HL-60 (cell line): ENCODE measurements at regions not wholly inside any gene's neighbourhood (a gene's known extent, or its start where the extent isn't known, plus 50 kb on each side); places are given as distances from the start of the nearest gene placed in this dataset.
A peak's percentile ranks its signal among the peaks of the same experiment; 100 is the strongest.

Source experiments
- DNase-seq, 2 experiments: peaks; one replicate each; pipeline ENCODE4 v3.0.0-alpha.2; 2010 to 2020; ENCODE audit warnings: low read depth in 1 of 2, low spot score in 1 of 2
- H3K27ac ChIP-seq: fragments of 250-450 bp; sonication (Bioruptor Pico); replicated peaks from 2 replicates; pipeline ENCODE4 v1.5.1; 2020; ENCODE audit warnings: mild to moderate bottlenecking, moderate library complexity
- H3K27me3 ChIP-seq: fragments of 250-450 bp; sonication (Bioruptor Pico); 2 replicates; pipeline ENCODE4 v1.5.1; 2021; ENCODE audit warnings: mild to moderate bottlenecking, moderate library complexity; ENCODE audit not compliant: insufficient read depth, poor library complexity, severe bottlenecking
- H3K4me3 ChIP-seq: replicated peaks from 2 replicates; pipeline ENCODE4 v1.5.1; 2011; ENCODE audit warnings: mild to moderate bottlenecking, control low read depth, low read length; ENCODE audit not compliant: insufficient read depth
- CTCF ChIP-seq: IDR thresholded peaks from one replicate; pipeline ENCODE4 v1.5.1; 2011; ENCODE audit warnings: low read length, control low read depth, inconsistent platforms; ENCODE audit not compliant: insufficient read depth
- GABPA ChIP-seq: IDR thresholded peaks from 2 replicates; pipeline ENCODE4 v1.6.1; 2012; ENCODE audit warnings: low read depth
- POLR2AphosphoS5 ChIP-seq: IDR thresholded peaks from 2 replicates; pipeline ENCODE4 v1.6.1; 2012; ENCODE audit warnings: low read depth
- REST ChIP-seq: IDR thresholded peaks from 2 replicates; pipeline ENCODE4 v1.6.1; 2012; ENCODE audit warnings: low read depth; ENCODE audit not compliant: insufficient replicate concordance
- SPI1 ChIP-seq: IDR thresholded peaks from 2 replicates; pipeline ENCODE4 v1.6.1; 2012; ENCODE audit warnings: low read depth, mild to moderate bottlenecking, borderline replicate concordance

- Histone ChIP-seq H3K27ac (no peak overlapping the region), H3K27me3 (no peaks in the 10 kb centered on the region), H3K4me3 (no peak overlapping the region)
- TF ChIP-seq GABPA, result no peak
- TF ChIP-seq SPI1, result no peak
- no peak for TF ChIP-seq REST
- TF ChIP-seq CTCF, result no peak
- TF ChIP-seq POLR2AphosphoS5, result no peak
- DNase-seq, result no peak
Measured at GRCh38 chr2:196413821-196414274, 225.7 kb upstream of the CCDC150 start.

GRCh38 chr2:196415384-196415783 lies 224.1 kb upstream of the CCDC150 start:
- H3K27me3 ChIP-seq, result no peaks in the 10 kb centered on the region
- peak in 1 of 2 experiments; percentile 2 for DNase-seq
- H3K27ac ChIP-seq, result no peak overlapping the region
- TF ChIP-seq CTCF, result no peak
- no peak for TF ChIP-seq REST
- no peak for TF ChIP-seq POLR2AphosphoS5
- no peak for TF ChIP-seq GABPA
- no peak for TF ChIP-seq SPI1
- no peak overlapping the region for H3K4me3 ChIP-seq

GRCh38 chr2:196420143-196420542 lies 219.4 kb upstream of the CCDC150 start:
- no peak overlapping the region for H3K4me3 ChIP-seq
- no peaks in the 10 kb centered on the region for H3K27me3 ChIP-seq
- H3K27ac ChIP-seq, result no peak overlapping the region
- DNase-seq, result no peak
- no peak for TF ChIP-seq CTCF

GRCh38 chr2:196421880-196422279 lies 217.6 kb upstream of the CCDC150 start:
- no peak for TF ChIP-seq CTCF
- peak; percentile 90 for TF ChIP-seq REST
- H3K4me3 ChIP-seq, result no peak overlapping the region
- DNase-seq, result no peak

More at GRCh38 chr2:196421880-196422279, 217.6 kb upstream of the CCDC150 start:
- Histone ChIP-seq H3K27ac (no peak overlapping the region), H3K27me3 (no peaks in the 10 kb centered on the region)
